Kidney (tissue), 13 donors: ENCODE measurements at regions not wholly inside any gene's neighbourhood (a gene's known extent, or its start where the extent isn't known, plus 50 kb on each side); places are given as distances from the start of the nearest gene placed in this dataset.

Experiments
- DNase-seq, 5 donors: peaks; one replicate each; pipeline ENCODE4 v3.0.0-alpha.2; 2013 to 2020
- FAIRE-seq: peaks from 2 replicates; lab custom pipeline; 2012; peaks lifted over from hg19 to GRCh38; lab: Jason Lieb, UNC
- H3K27ac ChIP-seq, 2 donors: one replicate each; pipeline ENCODE4 v1.7.0; 2013; ENCODE audit warnings: low read depth in 2 of 2, low read length in 2 of 2, inconsistent platforms in 1 of 2
- H3K27me3 ChIP-seq: one replicate; pipeline ENCODE4 v1.7.1; 2013; ENCODE audit warnings: low read length, inconsistent platforms; ENCODE audit not compliant: control insufficient read depth, insufficient read depth
- H3K36me3 ChIP-seq, 3 donors: one replicate each; pipeline versions ENCODE4 v1.7.0 to v1.7.1; 2013; ENCODE audit warnings: low read length in 3 of 3, control low read depth in 1 of 3, inconsistent platforms in 1 of 3; ENCODE audit not compliant: insufficient read depth in 3 of 3, control insufficient read depth in 2 of 3
- H3K4me1 ChIP-seq, 3 donors: one replicate each; pipeline versions ENCODE4 v1.7.0 to v1.7.1; 2013; ENCODE audit warnings: low read length in 3 of 3, inconsistent platforms in 1 of 3, low read depth in 1 of 3; ENCODE audit not compliant: control insufficient read depth in 2 of 3, insufficient read depth in 2 of 3
- H3K4me3 ChIP-seq, 3 donors: one replicate each; pipeline versions ENCODE4 v1.7.0 to v1.8.1; 2013; ENCODE audit warnings: low read length in 3 of 3, control low read depth in 1 of 3, inconsistent platforms in 1 of 3
- H3K9ac ChIP-seq, 3 donors: one replicate each; pipeline versions ENCODE4 v1.7.0 to v1.7.1; 2013; ENCODE audit warnings: low read length in 3 of 3, control low read depth in 1 of 3, inconsistent platforms in 1 of 3
- H3K9me3 ChIP-seq, 3 donors: one replicate each; pipeline versions ENCODE4 v1.7.0 to v1.7.1; 2013; ENCODE audit warnings: low read length in 3 of 3, control low read depth in 1 of 3, inconsistent platforms in 1 of 3; ENCODE audit not compliant: control insufficient read depth in 2 of 3, insufficient read depth in 1 of 3
- intact Hi-C: fragments of 100-400 bp; cut with DNase I; formaldehyde crosslinking; loops from one replicate; pipeline ENCODE4 v1.11.1; 2022
- TF ChIP-seq, protein P1 (sequence below): IDR thresholded peaks from 3 replicates; pipeline ENCODE4 v1.5.1; 2012; ENCODE audit warnings: mild to moderate bottlenecking, moderate library complexity, borderline replicate concordance; ENCODE audit not compliant: insufficient read depth; ENCODE audit errors: extremely low read depth
- donor health status: control.
- donor health status: control.
- donor health status: control.
- donor health status: control.
- donor health status: control.
- donor health status: DM: yes; HTN: yes; CAD: no.
- donor health status: Normal renal cell carcinoma (clear cell type).

DNA sequence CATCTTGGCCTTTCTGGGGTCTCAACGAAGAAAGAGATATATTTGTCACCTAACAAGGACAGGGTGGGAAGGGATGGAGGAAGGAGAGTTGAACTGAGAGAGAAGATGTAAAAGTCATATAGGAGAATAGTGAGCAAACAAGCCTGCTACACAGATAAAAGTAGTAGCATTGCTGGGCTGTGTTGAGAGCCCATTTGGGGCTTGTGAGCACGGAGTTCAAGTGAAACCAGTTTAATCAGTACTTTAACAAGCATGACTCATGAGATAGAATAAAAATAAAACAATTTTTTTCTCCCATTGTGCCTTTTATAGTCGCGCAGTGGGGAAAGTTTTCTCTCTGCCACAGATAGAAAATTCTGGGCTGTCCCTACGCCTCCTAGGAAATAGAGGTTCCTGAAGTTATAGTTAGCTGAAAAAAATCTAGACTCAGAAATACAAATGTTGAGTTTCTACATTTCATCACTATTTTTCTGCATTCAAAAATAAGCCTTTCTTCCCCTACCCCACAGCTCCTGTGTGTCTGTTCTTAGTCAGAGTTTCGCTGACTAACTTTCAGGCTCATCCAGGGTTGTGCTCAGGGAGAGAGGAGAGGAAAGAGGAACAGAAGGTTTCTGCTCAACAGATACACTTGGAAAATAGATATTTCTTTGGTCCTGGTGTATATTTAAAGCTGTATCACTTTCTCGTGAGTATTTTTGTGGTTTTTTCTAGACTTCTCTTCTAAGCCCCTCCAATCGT lies 395.8 kb upstream of the ADAMTSL1 start:
- Histone ChIP-seq H3K9me3 (no peaks in the 10 kb centered on the region), H3K4me1 (no peaks in the 10 kb centered on the region), H3K4me3 (no peak overlapping the region), H3K27me3 (no peaks in the 10 kb centered on the region), H3K27ac (no peak overlapping the region), H3K9ac (no peak overlapping the region), H3K36me3 (no peaks in the 10 kb centered on the region)
- intact Hi-C loops: no loop called here
- FAIRE-seq (no peak), DNase-seq (no peak)
- TF ChIP-seq, protein P1, sequence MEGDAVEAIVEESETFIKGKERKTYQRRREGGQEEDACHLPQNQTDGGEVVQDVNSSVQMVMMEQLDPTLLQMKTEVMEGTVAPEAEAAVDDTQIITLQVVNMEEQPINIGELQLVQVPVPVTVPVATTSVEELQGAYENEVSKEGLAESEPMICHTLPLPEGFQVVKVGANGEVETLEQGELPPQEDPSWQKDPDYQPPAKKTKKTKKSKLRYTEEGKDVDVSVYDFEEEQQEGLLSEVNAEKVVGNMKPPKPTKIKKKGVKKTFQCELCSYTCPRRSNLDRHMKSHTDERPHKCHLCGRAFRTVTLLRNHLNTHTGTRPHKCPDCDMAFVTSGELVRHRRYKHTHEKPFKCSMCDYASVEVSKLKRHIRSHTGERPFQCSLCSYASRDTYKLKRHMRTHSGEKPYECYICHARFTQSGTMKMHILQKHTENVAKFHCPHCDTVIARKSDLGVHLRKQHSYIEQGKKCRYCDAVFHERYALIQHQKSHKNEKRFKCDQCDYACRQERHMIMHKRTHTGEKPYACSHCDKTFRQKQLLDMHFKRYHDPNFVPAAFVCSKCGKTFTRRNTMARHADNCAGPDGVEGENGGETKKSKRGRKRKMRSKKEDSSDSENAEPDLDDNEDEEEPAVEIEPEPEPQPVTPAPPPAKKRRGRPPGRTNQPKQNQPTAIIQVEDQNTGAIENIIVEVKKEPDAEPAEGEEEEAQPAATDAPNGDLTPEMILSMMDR: no peak

DNA sequence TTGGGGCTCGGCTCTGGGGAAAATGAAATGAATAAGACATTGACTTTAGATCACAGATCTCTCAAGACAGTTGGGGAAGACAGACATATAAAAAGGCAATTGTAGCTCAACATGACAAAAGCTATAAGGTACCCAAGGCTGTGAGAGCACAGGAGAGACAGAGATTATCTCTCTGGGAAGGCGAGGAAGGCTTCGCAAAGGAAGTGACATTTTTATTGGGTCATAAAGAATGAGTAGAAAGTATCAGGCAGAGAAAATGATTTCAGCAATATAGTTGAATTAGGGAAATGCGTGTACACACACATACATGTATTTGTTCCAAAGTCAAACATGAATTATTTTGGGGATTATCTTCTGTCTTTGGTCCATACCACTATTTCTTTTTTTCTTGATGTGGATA lies 381.8 kb upstream of the ADAMTSL1 start:
- intact Hi-C loops: no loop called here
- H3K27me3 ChIP-seq: no peaks in the 10 kb centered on the region
- no peaks in the 10 kb centered on the region for H3K36me3 ChIP-seq
- H3K9ac ChIP-seq: no peak overlapping the region
- DNase-seq (no peak), FAIRE-seq (no peak)
- no peak overlapping the region for H3K27ac ChIP-seq
- H3K4me1 ChIP-seq: no peaks in the 10 kb centered on the region
- TF ChIP-seq, protein P1: no peak
- no peak overlapping the region for H3K4me3 ChIP-seq
- no peaks in the 10 kb centered on the region for H3K9me3 ChIP-seq

DNA sequence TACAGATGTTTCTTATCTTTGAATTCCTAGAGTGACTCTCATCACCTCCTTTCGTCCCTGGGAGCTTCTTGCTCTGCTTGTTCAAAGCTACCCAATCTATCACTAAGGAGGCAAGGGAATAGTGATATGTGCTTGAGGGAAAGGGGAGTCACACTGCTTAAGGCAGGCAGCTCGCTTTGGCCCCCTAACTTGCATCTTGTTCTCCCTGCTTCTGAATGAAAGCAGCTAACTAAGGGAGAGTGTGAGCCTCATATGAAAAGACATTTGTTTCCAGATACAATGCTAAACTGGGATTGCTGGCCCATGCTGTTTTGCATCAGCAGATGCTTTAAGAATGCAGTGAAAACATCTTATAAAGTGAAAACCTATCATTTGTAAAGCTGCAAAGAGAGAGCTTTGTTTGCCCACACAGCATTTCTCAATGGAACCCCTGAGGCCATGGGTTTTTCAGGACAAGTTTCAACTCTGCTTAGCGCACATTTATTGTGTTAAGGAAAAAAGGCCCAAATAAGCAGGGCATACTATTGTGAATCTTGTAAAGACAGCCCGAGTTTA lies 367.9 kb upstream of the ADAMTSL1 start:
- intact Hi-C loops: no loop called here
- no peak for DNase-seq
- TF ChIP-seq, protein P1: no peak

More for the DNA sequence above, 367.9 kb upstream of the ADAMTSL1 start:
- Histone ChIP-seq H3K4me3 (no peak overlapping the region), H3K27me3 (no peaks in the 10 kb centered on the region), H3K27ac (no peak overlapping the region), H3K36me3 (no peaks in the 10 kb centered on the region), H3K9me3 (no peaks in the 10 kb centered on the region), H3K9ac (no peak overlapping the region), H3K4me1 (no peaks in the 10 kb centered on the region)
- no peak for FAIRE-seq
